IMR-90 (cell line): ENCODE measurements at regions not wholly inside any gene's neighbourhood (a gene's known extent, or its start where the extent isn't known, plus 50 kb on each side); places are given as distances from the start of the nearest gene placed in this dataset.

ENCODE experiments used
- CEBPB ChIP-seq: IDR thresholded peaks from 2 replicates; pipeline ENCODE4 v1.6.1; 2012; ENCODE audit warnings: low read depth, low read length, improper control_type of control experiment
- CHD1 ChIP-seq: IDR thresholded peaks from 2 replicates; pipeline ENCODE4 v1.6.1; 2012; ENCODE audit warnings: low read depth, low read length, improper control_type of control experiment
- CTCF ChIP-seq: conservative IDR thresholded peaks from 2 replicates; pipeline ENCODE4 v1.5.1; 2012; ENCODE audit warnings: mild to moderate bottlenecking, low read depth, low read length, improper control_type of control experiment
- ELK1 ChIP-seq: fragments of 150-350 bp; IDR thresholded peaks from 2 replicates; pipeline ENCODE4 v1.6.1; 2016; ENCODE audit warnings: low read depth, mild to moderate bottlenecking, low read length, moderate library complexity, borderline replicate concordance
- FOS ChIP-seq: fragments of 150-350 bp; IDR thresholded peaks from 2 replicates; pipeline ENCODE4 v1.6.1; 2016; ENCODE audit warnings: low read depth, low read length
- MAFK ChIP-seq: IDR thresholded peaks from 2 replicates; pipeline ENCODE4 v1.6.1; 2012; ENCODE audit warnings: low read depth, low read length, improper control_type of control experiment
- MAZ ChIP-seq: IDR thresholded peaks from 2 replicates; pipeline ENCODE4 v1.6.1; 2012; ENCODE audit warnings: low read depth, mild to moderate bottlenecking, low read length, improper control_type of control experiment, moderate library complexity, borderline replicate concordance
- MXI1 ChIP-seq: IDR thresholded peaks from 2 replicates; pipeline ENCODE4 v1.6.1; 2012; ENCODE audit warnings: low read depth, mild to moderate bottlenecking, low read length, moderate library complexity, borderline replicate concordance
- POLR2A ChIP-seq: IDR thresholded peaks from 2 replicates; pipeline ENCODE4 v1.6.1; 2012; ENCODE audit warnings: mild to moderate bottlenecking, low read depth, low read length
- RAD21 ChIP-seq: IDR thresholded peaks from 2 replicates; pipeline ENCODE4 v1.6.1; 2012; ENCODE audit warnings: low read length, improper control_type of control experiment
- RFX5 ChIP-seq: IDR thresholded peaks from 2 replicates; pipeline ENCODE4 v1.8.0; 2012; ENCODE audit warnings: low read depth, mild to moderate bottlenecking, low read length, moderate library complexity

GRCh38 chr12:46958053-46958452 lies 121.4 kb upstream of the PCED1B start:
- TF ChIP-seq MAFK (no peak), CTCF (no peak), FOS (no peak), RAD21 (no peak), POLR2A (no peak), RFX5 (no peak), MXI1 (no peak), CEBPB (no peak), CHD1 (no peak), ELK1 (no peak), MAZ (no peak)
